Thyroid gland (tissue), 4 donors: ENCODE measurements at regions not wholly inside any gene's neighbourhood (a gene's known extent, or its start where the extent isn't known, plus 50 kb on each side); places are given as distances from the start of the nearest gene placed in this dataset.

Experiments used
- DNase-seq, 2 donors: peaks; one replicate each; pipeline ENCODE4 v3.0.0-alpha.2; 2019
- H3K27ac ChIP-seq, 3 donors: fragments of 200-600 bp; sonication (generic); 1 replicate in 2 of 3; 2 replicates in 1 of 3; pipeline ENCODE4 v1.5.1; 2016 to 2019; ENCODE audit warnings: mild to moderate bottlenecking in 1 of 3, moderate library complexity in 1 of 3
- H3K27me3 ChIP-seq: fragments of 200-600 bp; sonication (generic); one replicate; pipeline ENCODE4 v1.5.1; 2019
- H3K36me3 ChIP-seq, 2 donors: fragments of 200-600 bp; sonication (generic); one replicate each; pipeline ENCODE4 v1.5.1; 2016 to 2019
- H3K4me1 ChIP-seq, 2 donors: fragments of 200-600 bp; sonication (generic); one replicate each; pipeline ENCODE4 v1.5.1; 2017 to 2019
- H3K4me3 ChIP-seq, 3 donors: fragments of 200-600 bp; sonication (generic); replicated peaks in 1 of 3; 1 replicate in 2 of 3; 2 replicates in 1 of 3; pipeline ENCODE4 v1.5.1; 2016; ENCODE audit warnings: mild to moderate bottlenecking in 1 of 3
- H3K9me3 ChIP-seq: fragments of 200-600 bp; sonication (generic); one replicate; pipeline ENCODE4 v1.5.1; 2017
- CTCF ChIP-seq, 6 experiments: fragments of 200-600 bp in 3 of 6; fragments of 450-650 bp in 3 of 6; sonication (generic) in 3 of 6; IDR thresholded peaks; one replicate each; pipeline ENCODE4 v1.5.1; 2016 to 2019; ENCODE audit warnings: antibody characterized with exemption in 6 of 6, mild to moderate bottlenecking in 2 of 6, inconsistent platforms in 1 of 6, moderate library complexity in 1 of 6
- POLR2A ChIP-seq, 2 donors: fragments of 450-650 bp; IDR thresholded peaks; one replicate each; pipeline ENCODE4 v1.6.1; 2017; ENCODE audit warnings: antibody characterized with exemption in 2 of 2, mild to moderate bottlenecking in 2 of 2, moderate library complexity in 1 of 2
- WGBS, 2 donors: methylation state at CpG; one replicate each; pipeline ENCODE4 v1.1.5; 2017; 5-methylcytosine and 5-hydroxymethylcytosine counted together
- intact Hi-C: fragments of 100-400 bp; cut with DNase I; formaldehyde crosslinking; loops from one replicate; pipeline ENCODE4 v1.15.1; 2023

- intact Hi-C loops, result no loop called here
- no peak for DNase-seq
- 73 to 83% methylated on average over 4 of the region's 4 CpGs for WGBS, 2 donors
- no peak for TF ChIP-seq CTCF (IDR thresholded peaks at IDR 0.05)
- TF ChIP-seq POLR2A (IDR thresholded peaks at IDR 0.05), result no peak
- H3K27me3 ChIP-seq, result no peaks in the 10 kb centered on the region
- H3K4me3 ChIP-seq, result no peak overlapping the region
- H3K4me1 ChIP-seq, result no peaks in the 10 kb centered on the region
- H3K9me3 ChIP-seq, result no peaks in the 10 kb centered on the region
- no peaks in the 10 kb centered on the region for H3K36me3 ChIP-seq
- H3K27ac ChIP-seq, result no peak overlapping the region
These were observed 1214.9 kb downstream of the XPNPEP1 start for GRCh38 chr10:108708363-108708762.

- WGBS, 2 donors, result 84 to 86% methylated on average over 4 of the region's 4 CpGs
- intact Hi-C loops, result no loop called here
- no peaks in the 10 kb centered on the region for H3K27me3 ChIP-seq
- H3K4me1 ChIP-seq, result no peaks in the 10 kb centered on the region
- no peak overlapping the region for H3K27ac ChIP-seq
- DNase-seq, result no peak
- no peaks in the 10 kb centered on the region for H3K36me3 ChIP-seq
- TF ChIP-seq CTCF (IDR thresholded peaks at IDR 0.05) (no peak), POLR2A (IDR thresholded peaks at IDR 0.05) (no peak)
- no peaks in the 10 kb centered on the region for H3K9me3 ChIP-seq
- no peak overlapping the region for H3K4me3 ChIP-seq
These were observed 1226.4 kb downstream of the XPNPEP1 start for GRCh38 chr10:108696792-108697477.

- Histone ChIP-seq H3K27ac (no peak overlapping the region), H3K9me3 (no peaks in the 10 kb centered on the region), H3K36me3 (no peaks in the 10 kb centered on the region), H3K4me3 (no peak overlapping the region), H3K4me1 (no peaks in the 10 kb centered on the region), H3K27me3 (no peaks in the 10 kb centered on the region)
- 71 to 93% methylated on average over 1 of the region's 1 CpG for WGBS, 2 donors
- intact Hi-C loops, result no loop called here
- TF ChIP-seq CTCF (IDR thresholded peaks at IDR 0.05) (no peak), POLR2A (IDR thresholded peaks at IDR 0.05) (no peak)
- DNase-seq, result no peak
These were observed 1232.2 kb downstream of the XPNPEP1 start for GRCh38 chr10:108691126-108691525.

GRCh38 chr10:108690530-108690929 lies 1232.8 kb downstream of the XPNPEP1 start:
- no peak overlapping the region for H3K4me3 ChIP-seq
- H3K27ac ChIP-seq, result no peak overlapping the region
- no peaks in the 10 kb centered on the region for H3K9me3 ChIP-seq
- no peaks in the 10 kb centered on the region for H3K4me1 ChIP-seq
- no peak for DNase-seq
- intact Hi-C loops, result no loop called here
- H3K27me3 ChIP-seq, result no peaks in the 10 kb centered on the region
- 87 to 93% methylated on average over 6 of the region's 6 CpGs for WGBS, 2 donors
- no peaks in the 10 kb centered on the region for H3K36me3 ChIP-seq
- TF ChIP-seq CTCF (IDR thresholded peaks at IDR 0.05), result no peak
- TF ChIP-seq POLR2A (IDR thresholded peaks at IDR 0.05), result no peak

- intact Hi-C loops, result no loop called here
These were observed 1233.4 kb downstream of the XPNPEP1 start for GRCh38 chr10:108689891-108690290.

More at GRCh38 chr10:108689891-108690290, 1233.4 kb downstream of the XPNPEP1 start:
- H3K27ac ChIP-seq, result no peak overlapping the region
- TF ChIP-seq POLR2A (IDR thresholded peaks at IDR 0.05) (no peak), CTCF (IDR thresholded peaks at IDR 0.05) (no peak)
- no peaks in the 10 kb centered on the region for H3K36me3 ChIP-seq
- H3K27me3 ChIP-seq, result no peaks in the 10 kb centered on the region
- H3K4me3 ChIP-seq, result no peak overlapping the region
- H3K4me1 ChIP-seq, result no peaks in the 10 kb centered on the region
- no peak for DNase-seq
- no peaks in the 10 kb centered on the region for H3K9me3 ChIP-seq
